ENCODE measurements at regions not wholly inside any gene's neighbourhood (a gene's known extent, or its start where the extent isn't known, plus 50 kb on each side); places are given as distances from the start of the nearest gene placed in this dataset.
A peak's percentile ranks its signal among the peaks of the same experiment; 100 is the strongest.

GRCh38 chr4:152021788-152022438, 261.1 kb upstream of the GATB start:
- DNase-seq (ENCODE audit: low read depth) = no peak

- no peak for DNase-seq (ENCODE audit: low read depth)
Measured at GRCh38 chr4:152020073-152020472, 259.3 kb upstream of the GATB start.

GRCh38 chr4:152016303-152016620, 255.5 kb upstream of the GATB start:
- no peak for DNase-seq (ENCODE audit: low read depth)

GRCh38 chr4:152015597-152016302, 254.9 kb upstream of the GATB start:
- no peak for DNase-seq (ENCODE audit: low read depth)

GRCh38 chr4:152014280-152014679, 253.5 kb upstream of the GATB start:
- DNase-seq (ENCODE audit: low read depth) = no peak

GRCh38 chr4:152011469-152011868, 250.7 kb upstream of the GATB start:
- no peak for DNase-seq (ENCODE audit: low read depth)

GRCh38 chr4:152010710-152011079, 249.9 kb upstream of the GATB start:
- DNase-seq (ENCODE audit: low read depth) = no peak

GRCh38 chr4:152009983-152010709, 249.3 kb upstream of the GATB start:
- DNase-seq (ENCODE audit: low read depth) = no peak

GRCh38 chr4:152009031-152009670, 248.3 kb upstream of the GATB start:
- no peak for DNase-seq (ENCODE audit: low read depth)

- no peak for DNase-seq (ENCODE audit: low read depth)
Measured at GRCh38 chr4:152007111-152007510, 246.3 kb upstream of the GATB start.

GRCh38 chr4:152004801-152005200, 244.0 kb upstream of the GATB start:
- DNase-seq (ENCODE audit: low read depth) = no peak

GRCh38 chr4:152000518-152000917, 239.7 kb upstream of the GATB start:
- DNase-seq (ENCODE audit: low read depth) = no peak

GRCh38 chr4:151998723-151999122, 237.9 kb upstream of the GATB start:
- no peak for DNase-seq (ENCODE audit: low read depth)

GRCh38 chr4:151997461-151997860, 236.7 kb upstream of the GATB start:
- no peak for DNase-seq (ENCODE audit: low read depth)

- DNase-seq (ENCODE audit: low read depth) = no peak
Measured at GRCh38 chr4:151994429-151994828, 233.6 kb upstream of the GATB start.

- no peak for DNase-seq (ENCODE audit: low read depth)
Measured at GRCh38 chr4:151993521-151993920, 232.7 kb upstream of the GATB start.

- no peak for DNase-seq (ENCODE audit: low read depth)
Measured at GRCh38 chr4:151992332-151993154, 231.7 kb upstream of the GATB start.

GRCh38 chr4:151991884-151992167, 231.0 kb upstream of the GATB start:
- no peak for DNase-seq (ENCODE audit: low read depth)

GRCh38 chr4:151991001-151991883, 230.4 kb upstream of the GATB start:
- DNase-seq (ENCODE audit: low read depth) = no peak

- DNase-seq (ENCODE audit: low read depth) = peak; percentile 69
Measured at GRCh38 chr4:151990201-151990600, 229.4 kb upstream of the GATB start.

- DNase-seq (ENCODE audit: low read depth) = no peak
Measured at GRCh38 chr4:151988591-151988990, 227.8 kb upstream of the GATB start.
